Nephron progenitor cell (in vitro differentiated cells): ENCODE measurements at regions not wholly inside any gene's neighbourhood (a gene's known extent, or its start where the extent isn't known, plus 50 kb on each side); places are given as distances from the start of the nearest gene placed in this dataset.

ENCODE experiments used
- DNase-seq: peaks from one replicate; pipeline ENCODE4 v3.0.0; 2021
- H3K27ac Mint-ChIP-seq: 2 replicates; pipeline ENCODE4 v1.8.0; 2021; ENCODE audit warnings: mild to moderate bottlenecking, moderate library complexity, mixed read lengths
- H3K27me3 Mint-ChIP-seq: 2 replicates; pipeline ENCODE4 v1.8.0; 2021; ENCODE audit warnings: mild to moderate bottlenecking, low read depth, mixed read lengths; ENCODE audit not compliant: poor library complexity
- H3K36me3 Mint-ChIP-seq: 2 replicates; pipeline ENCODE4 v1.8.0; 2021; ENCODE audit warnings: low read depth, mixed read lengths
- H3K4me1 Mint-ChIP-seq: 2 replicates; pipeline ENCODE4 v1.8.0; 2021; ENCODE audit warnings: mixed read lengths
- H3K4me3 Mint-ChIP-seq: 2 replicates; pipeline ENCODE4 v1.8.0; 2021; ENCODE audit warnings: mild to moderate bottlenecking, moderate library complexity, mixed read lengths
- H3K9me3 Mint-ChIP-seq: 2 replicates; pipeline ENCODE4 v1.8.0; 2021; ENCODE audit warnings: mild to moderate bottlenecking, moderate library complexity, mixed read lengths
- CTCF ChIP-seq: fragments of 200-600 bp; sonication (generic); IDR thresholded peaks from 2 replicates; pipeline ENCODE4 v1.5.0; 2021; ENCODE audit warnings: antibody characterized with exemption

- peaks cover 30% of the 10 kb centered on the region for H3K4me1 Mint-ChIP-seq
- no peak overlapping the region for H3K27ac Mint-ChIP-seq
- no peak overlapping the region for H3K4me3 Mint-ChIP-seq
- no peaks in the 10 kb centered on the region for H3K36me3 Mint-ChIP-seq
- peaks cover 42% of the 10 kb centered on the region for H3K27me3 Mint-ChIP-seq
- TF ChIP-seq CTCF: no peak
- H3K9me3 Mint-ChIP-seq: no peaks in the 10 kb centered on the region
- no peak for DNase-seq
Measured at GRCh38 chr11:119942583-119943297, 195.2 kb downstream of the TRIM29 start.

- Mint-ChIP-seq H3K27ac (no peak overlapping the region), H3K4me1 (peaks cover 30% of the 10 kb centered on the region), H3K9me3 (no peaks in the 10 kb centered on the region), H3K4me3 (no peak overlapping the region), H3K27me3 (peaks cover 41% of the 10 kb centered on the region), H3K36me3 (no peaks in the 10 kb centered on the region)
- peak; percentile 30 for DNase-seq
- peak; percentile 12 for TF ChIP-seq CTCF
Measured at GRCh38 chr11:119941636-119942411, 196.1 kb downstream of the TRIM29 start.

GRCh38 chr11:119941171-119941570, 196.7 kb downstream of the TRIM29 start:
- H3K36me3 Mint-ChIP-seq: no peaks in the 10 kb centered on the region
- peaks cover 41% of the 10 kb centered on the region for H3K27me3 Mint-ChIP-seq
- no peaks in the 10 kb centered on the region for H3K9me3 Mint-ChIP-seq
- no peak overlapping the region for H3K27ac Mint-ChIP-seq
- DNase-seq: no peak
- no peak overlapping the region for H3K4me3 Mint-ChIP-seq
- H3K4me1 Mint-ChIP-seq: peaks cover 30% of the 10 kb centered on the region
- TF ChIP-seq CTCF: no peak

GRCh38 chr11:119940401-119940976, 197.4 kb downstream of the TRIM29 start:
- H3K4me3 Mint-ChIP-seq: no peak overlapping the region
- H3K27ac Mint-ChIP-seq: no peak overlapping the region
- peaks cover 30% of the 10 kb centered on the region for H3K4me1 Mint-ChIP-seq
- H3K9me3 Mint-ChIP-seq: no peaks in the 10 kb centered on the region
- peaks cover 43% of the 10 kb centered on the region for H3K27me3 Mint-ChIP-seq
- TF ChIP-seq CTCF: no peak
- DNase-seq: no peak
- no peaks in the 10 kb centered on the region for H3K36me3 Mint-ChIP-seq

GRCh38 chr11:119937412-119937811, 200.5 kb downstream of the TRIM29 start:
- H3K4me1 Mint-ChIP-seq: peaks cover 23% of the 10 kb centered on the region
- no peaks in the 10 kb centered on the region for H3K36me3 Mint-ChIP-seq
- peaks cover 29% of the 10 kb centered on the region for H3K27me3 Mint-ChIP-seq
- TF ChIP-seq CTCF: no peak
- H3K9me3 Mint-ChIP-seq: no peaks in the 10 kb centered on the region
- DNase-seq: no peak
- H3K27ac Mint-ChIP-seq: no peak overlapping the region
- H3K4me3 Mint-ChIP-seq: no peak overlapping the region
